GM12878 (cell line): ENCODE measurements at regions not wholly inside any gene's neighbourhood (a gene's known extent, or its start where the extent isn't known, plus 50 kb on each side); places are given as distances from the start of the nearest gene placed in this dataset.

Source experiments
- ATAC-seq: fragments of 200-7000 bp; cut with Tn5 transposase; 3 replicates; pipeline ENCODE4 v1.9.1; 2020; ENCODE audit warnings: mild to moderate bottlenecking, moderate library complexity
- BruUV-seq: library from RNA; stranded (reverse); fragments of 400-500 nt; replicated peaks from 2 replicates; lab custom pipeline; 2021; lab: Mats Ljungman, UMichigan
- CTCF ChIA-PET: fragments of 300-600 bp; sonication (Branson Sonifier 250); formaldehyde crosslinking; extraction: SDS; loops from one replicate; lab custom pipeline; 2021; ENCODE audit warnings: inconsistent platforms; lab: Yijun Ruan, JAX
- POLR2A ChIA-PET: fragments of 350-600 bp; formaldehyde crosslinking; extraction: SDS; loops from one replicate; lab custom pipeline; 2021; ENCODE audit warnings: inconsistent platforms; lab: Charles Lee
- RAD21 ChIA-PET: fragments of 300-600 bp; sonication (Branson Sonifier 250); formaldehyde crosslinking; loops from one replicate; lab custom pipeline; 2023; ENCODE audit warnings: antibody characterized with exemption; ENCODE audit not compliant: unreplicated experiment; lab: Charles Lee
- SMC1A ChIA-PET: fragments of 300-600 bp; sonication (Branson Sonifier 250); formaldehyde crosslinking; loops from one replicate; lab custom pipeline; 2023; ENCODE audit not compliant: unreplicated experiment, uncharacterized antibody; lab: Charles Lee
- DNase-seq: peaks from one replicate; pipeline ENCODE4 v3.0.0-alpha.2; 2011; ENCODE audit warnings: low read depth, low spot score
- FAIRE-seq: peaks from 3 replicates; lab custom pipeline; 2011; peaks lifted over from hg19 to GRCh38; lab: Jason Lieb, UNC
- H2AFZ ChIP-seq: 2 replicates; pipeline ENCODE4 v1.6.0; 2011; ENCODE audit warnings: low read depth, low read length, control low read depth; ENCODE audit not compliant: control insufficient read depth
- H3K27ac ChIP-seq: 2 replicates; pipeline ENCODE4 v1.5.1; 2011; ENCODE audit warnings: control low read depth; ENCODE audit not compliant: control insufficient read depth, insufficient read depth
- H3K27me3 ChIP-seq, 2 experiments: replicated peaks in 1 of 2; 2 replicates each; pipeline versions ENCODE4 v1.6.0 to v1.6.1; 2011; ENCODE audit warnings: low read length in 1 of 2; ENCODE audit not compliant: control insufficient read depth in 2 of 2, insufficient read depth in 2 of 2
- H3K36me3 ChIP-seq, 2 experiments: 2 replicates each; pipeline ENCODE4 v1.5.1; 2011; ENCODE audit warnings: low read length in 1 of 2; ENCODE audit not compliant: control insufficient read depth in 2 of 2, insufficient read depth in 2 of 2
- H3K4me1 ChIP-seq: 2 replicates; pipeline ENCODE4 v1.6.1; 2011; ENCODE audit warnings: mild to moderate bottlenecking, low read length, moderate library complexity, mixed read lengths; ENCODE audit not compliant: control insufficient read depth, insufficient read depth
- H3K4me2 ChIP-seq: 2 replicates; pipeline ENCODE4 v1.6.0; 2011; ENCODE audit warnings: control low read depth; ENCODE audit not compliant: control insufficient read depth, insufficient read depth
- H3K4me3 ChIP-seq: fragments of 200-600 bp; sonication (generic); 2 replicates; pipeline ENCODE4 v1.5.1; 2016
- H3K79me2 ChIP-seq: 2 replicates; pipeline ENCODE4 v1.6.0; 2011; ENCODE audit warnings: low read length; ENCODE audit not compliant: control insufficient read depth, insufficient read depth
- H3K9ac ChIP-seq: 2 replicates; pipeline ENCODE4 v1.8.0; 2011; ENCODE audit warnings: low read length, control low read depth, mixed read lengths; ENCODE audit not compliant: control insufficient read depth, insufficient read depth
- H3K9me3 ChIP-seq: replicated peaks from 3 replicates; pipeline ENCODE4 v1.5.1; 2011; ENCODE audit warnings: mild to moderate bottlenecking, low read length; ENCODE audit not compliant: control insufficient read depth, insufficient read depth
- H4K20me1 ChIP-seq: 2 replicates; pipeline ENCODE4 v1.6.0; 2011; ENCODE audit not compliant: control insufficient read depth, insufficient read depth
- BCL11A ChIP-seq: IDR thresholded peaks from 2 replicates; pipeline ENCODE4 v1.6.1; 2011; ENCODE audit warnings: low read depth, low read length
- DPF2 ChIP-seq: fragments of 450-650 bp; IDR thresholded peaks from 2 replicates; pipeline ENCODE4 v1.6.1; 2017; ENCODE audit warnings: mild to moderate bottlenecking
- IKZF1 ChIP-seq: fragments of 450-650 bp; conservative IDR thresholded peaks from 2 replicates; pipeline ENCODE4 v1.6.1; 2017; ENCODE audit warnings: antibody characterized with exemption, mild to moderate bottlenecking
- IRF4 ChIP-seq: IDR thresholded peaks from 2 replicates; pipeline ENCODE4 v1.6.1; 2011; ENCODE audit warnings: low read depth, low read length
- JUNB ChIP-seq: IDR thresholded peaks from 2 replicates; pipeline ENCODE4 v1.6.1; 2016; ENCODE audit warnings: antibody characterized with exemption, mild to moderate bottlenecking
- MTA2 ChIP-seq: fragments of 450-650 bp; IDR thresholded peaks from 2 replicates; pipeline ENCODE4 v1.6.1; 2016; ENCODE audit warnings: low read depth, mild to moderate bottlenecking, moderate library complexity
- MTA3 ChIP-seq: IDR thresholded peaks from 2 replicates; pipeline ENCODE4 v1.6.1; 2012; ENCODE audit warnings: low read length, inconsistent platforms, borderline replicate concordance
- NFIC ChIP-seq: IDR thresholded peaks from 2 replicates; pipeline ENCODE4 v1.6.1; 2012; ENCODE audit warnings: low read depth, mild to moderate bottlenecking, inconsistent platforms, low read length, moderate library complexity
- NKRF ChIP-seq: fragments of 450-650 bp; conservative IDR thresholded peaks from 2 replicates; pipeline ENCODE4 v1.6.1; 2017; ENCODE audit warnings: mild to moderate bottlenecking, moderate library complexity
- RCOR1 ChIP-seq: conservative IDR thresholded peaks from 2 replicates; pipeline ENCODE4 v1.6.1; 2012; ENCODE audit warnings: low read depth, low read length, improper control_type of control experiment
- RELB ChIP-seq: fragments of 450-650 bp; IDR thresholded peaks from 2 replicates; pipeline ENCODE4 v1.6.1; 2017; ENCODE audit warnings: low read depth, mild to moderate bottlenecking, moderate library complexity
- RUNX3 ChIP-seq: IDR thresholded peaks from 2 replicates; pipeline ENCODE4 v1.6.1; 2012; ENCODE audit warnings: low read length, inconsistent platforms
- ZNF592 ChIP-seq: fragments of 450-650 bp; IDR thresholded peaks from 2 replicates; pipeline ENCODE4 v1.6.1; 2017; ENCODE audit warnings: mild to moderate bottlenecking, moderate library complexity
- WGBS: methylation state at CpG from one replicate; pipeline ENCODE4 v1.1.6; 2016; ENCODE audit warnings: low lambda C conversion rate; ENCODE audit not compliant: insufficient replicate concordance, insufficient coverage; ENCODE audit errors: missing lambda C conversion rate; 5-methylcytosine and 5-hydroxymethylcytosine counted together
- in situ Hi-C: fragments of 300-500 bp; cut with MboI; formaldehyde crosslinking; loops from 9 replicates; pipeline ENCODE4 v1.14.3; 2018; ENCODE audit warnings: mixed read lengths
- intact Hi-C: fragments of 100-400 bp; cut with micrococcal nuclease; formaldehyde crosslinking; loops from one replicate; pipeline ENCODE4 v1.14.2; 2022; ENCODE audit not compliant: unreplicated experiment

GRCh38 chr14:61103541-61104339 is 122.7 kb downstream of the SLC38A6 start:
- intact Hi-C loops (no loop called here), in situ Hi-C loops (no loop called here)
- Histone ChIP-seq H3K9me3 (no peaks in the 10 kb centered on the region; the same call in 2 of the 3 replicates), H3K79me2 (no peaks in the 10 kb centered on the region), H2AFZ (peak overlapping the region; percentile 52), H3K4me3 (no peak overlapping the region), H3K4me1 (peaks cover 31% of the 10 kb centered on the region), H3K27ac (peak overlapping the region; percentile 50), H3K9ac (peak overlapping the region; percentile 25; the same call in 1 of the 2 replicates), H3K36me3 (no peaks in the 10 kb centered on the region), H3K27me3 (no peaks in the 10 kb centered on the region), H3K4me2 (peak overlapping the region; percentile 65; the same call in 1 of the 2 replicates), H4K20me1 (no peaks in the 10 kb centered on the region)
- BruUV-seq: no TSS peak
- POLR2A ChIA-PET: no interaction called here
- RAD21 ChIA-PET: interaction anchor here (1.2 kb wide), 1 partner anchor 75 kb away, joined by 3 read pairs; no protein-coding TSS in a partner anchor
- SMC1A ChIA-PET: interaction anchor here (0.9 to 1.2 kb wide), 3 partner anchors 43 to 72 kb away, joined by 3 to 9 read pairs (median 3); no protein-coding TSS in a partner anchor
- peak; percentile 89 for ATAC-seq
- DNase-seq: no peak
- CTCF ChIA-PET: no interaction called here
- no peak for FAIRE-seq
- WGBS: 26% methylated on average over 11 of the region's 11 CpGs
- TF ChIP-seq RELB (0 out of 2 replicates have a peak, but pooled peaks have one; percentile 28), MTA3 (no peak), DPF2 (peak; percentile 49), IKZF1 (peak; percentile 71), ZNF592 (no peak), NKRF (no peak), RCOR1 (no peak), JUNB (peak; percentile 68), BCL11A (0 out of 2 replicates have a peak, but pooled peaks have one; percentile 53), RUNX3 (peak; percentile 33; the same call in 1 of the 2 replicates), MTA2 (peak; percentile 22; the same call in 1 of the 2 replicates), IRF4 (peak; percentile 56; the same call in 1 of the 2 replicates), NFIC (peak; percentile 62; the same call in 1 of the 2 replicates)
